ENCODE measurements at regions not wholly inside any gene's neighbourhood (a gene's known extent, or its start where the extent isn't known, plus 50 kb on each side); places are given as distances from the start of the nearest gene placed in this dataset.

DNA sequence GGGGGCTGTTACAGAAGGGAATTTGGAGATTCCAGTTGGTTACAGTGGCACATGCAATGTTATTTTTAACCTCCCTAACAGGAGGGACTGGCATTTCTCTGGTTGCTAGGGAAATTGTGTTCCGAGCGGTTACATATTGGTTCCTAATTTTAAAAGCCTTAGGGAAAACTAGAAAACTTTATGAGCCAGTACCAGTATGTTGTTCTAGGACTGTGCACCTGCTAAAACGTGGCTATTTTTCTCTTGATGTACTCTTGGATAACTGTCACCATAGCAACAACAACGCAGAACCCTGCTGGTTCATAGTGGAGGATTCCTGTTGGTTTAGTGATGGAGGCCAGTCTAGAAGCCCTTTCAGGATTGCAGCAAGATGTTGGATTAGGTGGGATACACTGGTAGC lies 68.9 kb upstream of the PGBD5 start:
- TF ChIP-seq, protein P1, sequence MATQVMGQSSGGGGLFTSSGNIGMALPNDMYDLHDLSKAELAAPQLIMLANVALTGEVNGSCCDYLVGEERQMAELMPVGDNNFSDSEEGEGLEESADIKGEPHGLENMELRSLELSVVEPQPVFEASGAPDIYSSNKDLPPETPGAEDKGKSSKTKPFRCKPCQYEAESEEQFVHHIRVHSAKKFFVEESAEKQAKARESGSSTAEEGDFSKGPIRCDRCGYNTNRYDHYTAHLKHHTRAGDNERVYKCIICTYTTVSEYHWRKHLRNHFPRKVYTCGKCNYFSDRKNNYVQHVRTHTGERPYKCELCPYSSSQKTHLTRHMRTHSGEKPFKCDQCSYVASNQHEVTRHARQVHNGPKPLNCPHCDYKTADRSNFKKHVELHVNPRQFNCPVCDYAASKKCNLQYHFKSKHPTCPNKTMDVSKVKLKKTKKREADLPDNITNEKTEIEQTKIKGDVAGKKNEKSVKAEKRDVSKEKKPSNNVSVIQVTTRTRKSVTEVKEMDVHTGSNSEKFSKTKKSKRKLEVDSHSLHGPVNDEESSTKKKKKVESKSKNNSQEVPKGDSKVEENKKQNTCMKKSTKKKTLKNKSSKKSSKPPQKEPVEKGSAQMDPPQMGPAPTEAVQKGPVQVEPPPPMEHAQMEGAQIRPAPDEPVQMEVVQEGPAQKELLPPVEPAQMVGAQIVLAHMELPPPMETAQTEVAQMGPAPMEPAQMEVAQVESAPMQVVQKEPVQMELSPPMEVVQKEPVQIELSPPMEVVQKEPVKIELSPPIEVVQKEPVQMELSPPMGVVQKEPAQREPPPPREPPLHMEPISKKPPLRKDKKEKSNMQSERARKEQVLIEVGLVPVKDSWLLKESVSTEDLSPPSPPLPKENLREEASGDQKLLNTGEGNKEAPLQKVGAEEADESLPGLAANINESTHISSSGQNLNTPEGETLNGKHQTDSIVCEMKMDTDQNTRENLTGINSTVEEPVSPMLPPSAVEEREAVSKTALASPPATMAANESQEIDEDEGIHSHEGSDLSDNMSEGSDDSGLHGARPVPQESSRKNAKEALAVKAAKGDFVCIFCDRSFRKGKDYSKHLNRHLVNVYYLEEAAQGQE (IDR thresholded peaks at IDR 0.05; ENCODE audit: borderline replicate concordance), result no peak
- TF ChIP-seq, protein P2, sequence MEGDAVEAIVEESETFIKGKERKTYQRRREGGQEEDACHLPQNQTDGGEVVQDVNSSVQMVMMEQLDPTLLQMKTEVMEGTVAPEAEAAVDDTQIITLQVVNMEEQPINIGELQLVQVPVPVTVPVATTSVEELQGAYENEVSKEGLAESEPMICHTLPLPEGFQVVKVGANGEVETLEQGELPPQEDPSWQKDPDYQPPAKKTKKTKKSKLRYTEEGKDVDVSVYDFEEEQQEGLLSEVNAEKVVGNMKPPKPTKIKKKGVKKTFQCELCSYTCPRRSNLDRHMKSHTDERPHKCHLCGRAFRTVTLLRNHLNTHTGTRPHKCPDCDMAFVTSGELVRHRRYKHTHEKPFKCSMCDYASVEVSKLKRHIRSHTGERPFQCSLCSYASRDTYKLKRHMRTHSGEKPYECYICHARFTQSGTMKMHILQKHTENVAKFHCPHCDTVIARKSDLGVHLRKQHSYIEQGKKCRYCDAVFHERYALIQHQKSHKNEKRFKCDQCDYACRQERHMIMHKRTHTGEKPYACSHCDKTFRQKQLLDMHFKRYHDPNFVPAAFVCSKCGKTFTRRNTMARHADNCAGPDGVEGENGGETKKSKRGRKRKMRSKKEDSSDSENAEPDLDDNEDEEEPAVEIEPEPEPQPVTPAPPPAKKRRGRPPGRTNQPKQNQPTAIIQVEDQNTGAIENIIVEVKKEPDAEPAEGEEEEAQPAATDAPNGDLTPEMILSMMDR (IDR thresholded peaks at IDR 0.05; ENCODE audit: poor library complexity, severe bottlenecking), result no peak
- no peak for TF ChIP-seq EZH2 (IDR thresholded peaks at IDR 0.05; ENCODE audit: borderline replicate concordance, insufficient read depth, low read length, poor library complexity, severe bottlenecking)
